Activated CD8-positive, alpha-beta memory T cell treated with anti-CD3 and anti-CD28 coated beads for 24 hours (primary cell): ENCODE measurements at regions not wholly inside any gene's neighbourhood (a gene's known extent, or its start where the extent isn't known, plus 50 kb on each side); places are given as distances from the start of the nearest gene placed in this dataset.
"Not testable (repeated sequence)": the region's sequence is repeated elsewhere in the genome, so short reads cannot be mapped to it uniquely, and the experiment has no call there.

ENCODE experiments used
- DNase-seq: peaks from one replicate; pipeline ENCODE4 v3.0.0-alpha.2; 2020

DNA sequence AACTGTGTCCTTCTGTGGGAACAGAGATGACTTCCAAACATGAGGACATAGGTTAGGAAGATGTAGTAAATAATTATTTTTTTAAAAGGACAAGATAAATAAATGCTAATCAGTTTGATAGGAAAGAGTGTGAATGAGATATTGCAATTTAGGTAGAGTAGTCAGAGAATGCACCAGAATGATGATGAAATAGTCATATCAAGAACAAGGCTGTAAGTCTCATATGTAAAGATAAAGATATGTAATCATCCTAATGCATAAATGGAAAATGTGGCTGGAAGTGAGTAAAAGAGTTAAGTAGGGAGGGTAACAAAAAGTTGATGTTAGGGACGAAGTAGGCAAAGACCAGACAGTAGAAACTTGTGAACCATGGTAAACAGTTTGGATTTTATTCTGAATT lies 1041.7 kb upstream of the MIR17HG start:
- no peak for DNase-seq

- no peak for DNase-seq
Observed at GRCh38 chr13:90307136-90307535, 1040.4 kb upstream of the MIR17HG start.

DNA sequence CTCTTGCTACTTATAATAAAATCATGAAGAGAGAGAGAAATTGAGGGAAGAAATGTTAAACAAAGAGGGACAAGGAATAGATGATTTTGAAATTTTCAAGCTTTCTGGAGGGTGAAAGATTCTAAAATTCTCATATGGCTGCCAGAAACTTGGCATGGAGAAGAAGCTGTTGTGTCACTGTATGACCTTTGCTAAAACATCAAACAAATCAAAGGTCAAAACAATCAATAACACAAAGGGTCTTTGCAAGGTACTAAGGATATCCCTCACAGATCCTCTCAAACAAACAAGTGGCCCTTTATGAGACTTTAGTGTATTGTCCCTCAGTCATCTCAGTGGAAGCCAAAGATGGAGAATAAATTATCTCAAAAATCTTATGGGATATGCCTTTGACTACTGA lies 1039.2 kb upstream of the MIR17HG start:
- DNase-seq, result no peak

DNA sequence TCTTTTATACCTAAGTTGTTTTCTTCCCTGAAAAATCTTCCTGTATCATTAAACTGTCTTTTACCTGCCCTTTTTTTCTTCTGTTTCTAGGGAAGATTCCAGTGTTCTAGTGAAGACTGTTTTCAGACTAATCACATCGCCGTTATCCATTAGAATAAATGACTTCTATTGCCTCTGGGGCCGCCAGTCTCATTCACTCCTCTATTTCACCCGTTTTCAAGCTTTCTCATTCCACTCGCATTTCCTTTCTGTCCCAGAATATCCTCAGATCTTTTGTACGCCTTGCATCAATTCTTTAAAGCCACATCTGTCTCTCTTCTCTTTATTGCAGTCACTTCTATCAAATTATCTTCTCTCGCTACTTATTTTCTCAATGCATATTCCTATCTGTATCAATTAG lies 1035.6 kb upstream of the MIR17HG start:
- no peak for DNase-seq

DNA sequence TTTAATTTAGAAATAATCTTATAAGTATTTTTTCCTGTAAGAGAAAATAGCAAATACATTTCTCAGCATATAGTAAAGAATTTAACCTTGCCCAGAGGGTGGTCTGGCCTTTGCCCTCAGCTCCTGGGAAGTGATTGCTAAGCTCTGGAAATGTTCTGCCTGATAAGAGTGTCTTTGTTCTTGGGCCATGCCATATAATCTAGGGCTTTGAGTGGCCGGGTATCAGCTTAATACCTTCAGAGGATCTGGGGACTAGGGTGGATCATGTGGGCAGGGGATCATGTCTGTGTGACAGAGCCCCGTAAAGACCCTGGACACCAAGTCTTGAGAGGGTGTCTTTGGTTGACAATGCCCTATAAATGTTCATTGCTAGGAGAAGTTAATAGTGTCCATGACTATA lies 1032.4 kb upstream of the MIR17HG start:
- no peak for DNase-seq

DNA sequence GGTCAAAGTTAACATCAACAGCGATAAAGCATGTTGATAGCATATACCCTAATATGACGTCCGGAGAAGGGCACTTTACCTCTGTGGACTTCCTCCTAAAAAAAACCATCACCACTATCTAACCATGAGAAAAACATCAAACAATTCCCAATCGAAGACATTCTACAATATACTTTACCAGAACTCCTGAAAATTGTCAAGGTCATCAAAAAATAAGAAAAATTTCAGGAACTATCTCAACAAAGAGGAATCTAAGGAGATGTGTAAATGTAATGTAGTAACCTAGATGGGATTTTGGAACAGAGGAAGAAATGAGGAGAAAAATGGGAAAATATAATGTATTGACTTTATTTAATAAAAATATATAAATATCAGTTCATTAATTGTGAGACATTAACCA lies 1026.8 kb upstream of the MIR17HG start:
- no peak for DNase-seq

DNA sequence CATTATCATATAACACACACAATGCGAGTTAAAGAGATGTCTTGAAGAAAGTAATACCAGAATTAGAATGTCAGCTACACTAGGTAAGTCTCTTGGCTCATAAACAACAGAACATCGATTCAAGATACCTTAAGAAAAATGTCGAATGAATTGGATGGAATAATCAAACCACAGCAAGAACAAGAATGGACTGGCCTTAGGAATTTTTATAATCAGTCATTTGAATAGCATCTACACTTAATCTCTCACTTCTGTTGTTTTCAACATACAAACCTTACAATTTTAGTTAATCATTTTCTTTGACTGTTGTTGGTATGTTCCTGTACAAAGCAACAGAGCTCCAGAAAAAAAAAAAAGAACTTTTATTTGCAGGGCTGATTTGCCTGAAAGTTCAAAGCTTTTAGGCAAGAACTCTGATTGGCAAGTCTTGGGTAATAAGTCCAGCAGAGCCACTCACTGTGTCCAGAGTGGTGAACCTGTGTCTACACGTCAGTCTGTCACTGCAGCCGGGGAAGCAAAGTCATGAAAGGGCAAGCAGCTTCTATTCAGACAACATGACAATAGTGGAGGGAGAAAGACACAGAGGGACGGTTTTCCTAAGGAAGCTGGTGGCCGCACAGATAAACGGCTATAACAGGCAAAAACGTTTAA lies 1026.1 kb upstream of the MIR17HG start:
- no peak for DNase-seq

DNA sequence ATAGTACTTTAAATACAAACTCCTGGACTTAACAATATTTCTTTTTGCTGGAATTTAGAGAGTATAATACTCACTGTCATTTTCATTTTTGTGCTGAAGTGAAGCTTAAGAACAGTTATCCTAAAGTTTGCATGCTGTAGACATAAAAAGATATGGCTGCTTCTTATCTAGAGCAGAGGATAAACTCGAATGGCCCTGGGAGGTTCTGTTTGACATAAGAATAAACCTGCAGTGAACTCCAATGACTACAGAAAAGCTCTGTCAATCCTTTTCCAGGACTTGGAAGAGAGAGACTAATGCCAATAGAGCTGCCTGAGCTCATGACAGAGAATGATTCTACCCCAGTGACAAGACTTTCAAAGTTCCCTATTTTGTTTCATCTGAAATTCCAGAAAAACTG lies 1017.8 kb upstream of the MIR17HG start:
- no peak for DNase-seq

GRCh38 chr13:90331974-90332373 lies 1015.5 kb upstream of the MIR17HG start:
- DNase-seq, result no peak

GRCh38 chr13:90336507-90336906 lies 1011.0 kb upstream of the MIR17HG start:
- no peak for DNase-seq

DNA sequence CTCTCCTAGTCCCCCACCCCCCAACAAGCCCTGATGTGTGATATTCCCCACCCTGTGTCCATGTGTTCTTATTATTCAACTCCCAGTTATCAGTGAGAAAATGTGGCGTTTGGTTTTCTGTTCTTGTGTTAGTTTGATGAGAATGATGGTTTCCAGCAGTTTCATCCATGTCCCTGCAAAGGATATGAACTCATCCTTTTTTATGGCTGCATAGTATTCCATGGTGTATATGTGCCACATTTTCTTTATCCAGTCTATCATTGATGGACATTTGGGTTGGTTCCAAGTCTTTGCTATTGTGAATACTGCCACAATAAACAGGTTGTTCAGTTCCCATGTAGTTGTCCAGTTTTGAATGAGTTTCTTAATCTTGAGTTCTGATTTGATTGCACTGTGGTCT lies 1006.1 kb upstream of the MIR17HG start:
- DNase-seq, result not testable (repeated sequence)

- not testable (repeated sequence) for DNase-seq
Observed at GRCh38 chr13:90348477-90349136, 998.9 kb upstream of the MIR17HG start.

- no peak for DNase-seq
Observed at GRCh38 chr13:90352763-90353162, 994.7 kb upstream of the MIR17HG start.

- DNase-seq, result no peak
Observed at GRCh38 chr13:90355162-90355751, 992.2 kb upstream of the MIR17HG start.

GRCh38 chr13:90360785-90361184 lies 986.7 kb upstream of the MIR17HG start:
- no peak for DNase-seq

- DNase-seq, result no peak
Observed at GRCh38 chr13:90362707-90363106, 984.8 kb upstream of the MIR17HG start.

DNA sequence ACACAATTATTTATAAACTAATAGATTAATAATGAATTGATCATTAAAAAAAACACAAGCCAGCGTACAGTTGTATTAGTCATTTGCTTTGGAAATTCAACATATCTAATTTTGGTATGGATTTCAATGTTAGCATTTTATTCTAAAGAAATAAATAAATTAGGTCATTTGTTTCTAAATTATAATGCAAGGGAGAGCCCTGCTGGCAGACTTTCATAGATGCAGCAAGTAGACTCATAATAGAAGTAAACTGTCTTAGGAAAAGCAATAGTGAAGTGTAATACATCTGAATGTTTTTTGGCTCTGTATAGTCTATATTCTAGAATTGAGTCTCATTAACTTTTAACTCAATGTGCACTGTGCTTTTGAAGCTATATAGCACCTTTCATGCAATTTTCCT lies 982.4 kb upstream of the MIR17HG start:
- DNase-seq, result no peak

DNA sequence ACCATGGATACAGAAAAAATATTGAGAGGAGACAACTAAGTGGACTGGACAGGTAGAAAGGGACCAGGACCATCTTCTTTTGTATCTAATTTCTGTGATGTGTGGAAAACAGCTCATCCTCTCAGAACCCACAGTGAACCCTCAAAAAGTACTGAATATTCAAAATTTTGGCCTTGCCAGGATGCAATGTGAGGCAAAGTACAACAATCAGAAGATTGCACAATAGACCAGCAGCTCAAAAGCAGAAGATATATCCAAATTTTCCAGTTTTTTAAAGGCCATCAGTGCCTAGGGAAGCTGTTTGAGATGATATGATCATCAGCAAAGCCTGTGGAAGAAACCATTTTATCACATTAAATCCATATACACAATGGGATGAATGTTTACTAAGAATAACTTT lies 973.3 kb upstream of the MIR17HG start:
- no peak for DNase-seq

DNA sequence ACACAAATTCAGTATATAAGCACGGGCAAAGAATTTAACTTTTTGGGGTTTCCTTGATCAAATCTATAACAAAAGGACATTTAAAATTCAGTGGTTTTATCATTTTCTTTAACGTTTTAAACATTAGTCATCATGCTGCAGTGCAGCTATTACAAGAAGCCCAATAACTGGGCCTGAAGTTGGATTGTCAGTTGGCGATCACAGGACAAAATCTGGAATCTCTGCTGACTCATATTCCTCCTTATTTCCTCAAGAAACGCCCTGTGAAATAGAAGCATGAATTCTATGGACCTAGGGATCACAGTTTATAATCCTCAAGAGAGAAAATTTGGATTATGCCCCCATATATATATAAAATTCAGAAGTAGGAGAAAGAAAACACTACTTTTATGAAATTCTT lies 971.6 kb upstream of the MIR17HG start:
- DNase-seq, result no peak

DNA sequence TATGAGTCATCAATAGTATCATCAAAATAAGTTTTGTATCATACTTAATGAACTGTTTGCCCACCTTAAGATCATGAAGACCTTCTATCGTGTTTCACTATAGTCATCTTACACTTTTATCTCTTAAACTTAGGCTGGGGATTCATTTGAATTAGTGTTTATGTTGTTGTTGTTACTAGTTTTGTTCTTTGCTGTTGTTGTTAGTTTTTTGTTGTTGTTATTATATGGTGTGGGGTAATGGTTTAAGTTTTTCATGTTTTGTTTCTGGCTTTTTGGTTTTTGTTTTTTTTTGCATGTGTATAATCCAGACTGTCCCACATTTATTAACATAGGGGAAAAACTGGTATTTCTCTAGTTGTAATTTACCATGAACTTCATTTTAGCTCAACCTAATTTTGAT lies 965.1 kb upstream of the MIR17HG start:
- no peak for DNase-seq

- no peak for DNase-seq
Observed at GRCh38 chr13:90385781-90386489, 961.6 kb upstream of the MIR17HG start.

GRCh38 chr13:90388887-90389452 lies 958.5 kb upstream of the MIR17HG start:
- no peak for DNase-seq

- DNase-seq, result no peak
Observed at GRCh38 chr13:90389537-90389936, 958.0 kb upstream of the MIR17HG start.

- DNase-seq, result no peak
Observed at GRCh38 chr13:90393408-90393807, 954.1 kb upstream of the MIR17HG start.
